DND-41 (cell line): ENCODE measurements at regions not wholly inside any gene's neighbourhood (a gene's known extent, or its start where the extent isn't known, plus 50 kb on each side); places are given as distances from the start of the nearest gene placed in this dataset.

Experiments used
- ATAC-seq: fragments of 200-7000 bp; cut with Tn5 transposase; 3 replicates; pipeline ENCODE4 v1.9.1; 2021; ENCODE audit warnings: low read depth; ENCODE audit not compliant: insufficient read depth
- DNase-seq: peaks from one replicate; pipeline ENCODE4 v3.0.0-alpha.2; 2020
- H2AFZ ChIP-seq: 2 replicates; pipeline ENCODE4 v1.6.0; 2012; ENCODE audit warnings: low read depth, low read length
- H3K27ac ChIP-seq: 2 replicates; pipeline ENCODE4 v1.5.1; 2012; ENCODE audit warnings: low read length, inconsistent platforms
- H3K27me3 ChIP-seq: fragments of 200-600 bp; sonication (generic); 2 replicates; pipeline ENCODE4 v1.6.0; 2012; ENCODE audit warnings: low read length, mild to moderate bottlenecking, inconsistent platforms; ENCODE audit not compliant: insufficient read depth, poor library complexity
- H3K36me3 ChIP-seq: 2 replicates; pipeline ENCODE4 v1.5.1; 2012; ENCODE audit warnings: low read length, inconsistent platforms; ENCODE audit not compliant: insufficient read depth
- H3K4me1 ChIP-seq: 2 replicates; pipeline ENCODE4 v1.5.1; 2012; ENCODE audit warnings: mild to moderate bottlenecking, low read length; ENCODE audit not compliant: insufficient read depth
- H3K4me2 ChIP-seq: 2 replicates; pipeline ENCODE4 v1.6.0; 2012; ENCODE audit warnings: mild to moderate bottlenecking, moderate library complexity, low read length, inconsistent platforms; ENCODE audit not compliant: insufficient read depth
- H3K4me3 ChIP-seq, 2 experiments: fragments of 200-600 bp in 1 of 2; shearing (Covaris generic) in 1 of 2; 2 replicates each; pipeline ENCODE4 v1.5.1; 2012 to 2016; ENCODE audit warnings: inconsistent platforms in 2 of 2, low read length in 2 of 2, mild to moderate bottlenecking in 2 of 2, low read depth in 1 of 2, moderate library complexity in 1 of 2
- H3K79me2 ChIP-seq: 2 replicates; pipeline ENCODE4 v1.6.0; 2012; ENCODE audit warnings: low read length, inconsistent platforms; ENCODE audit not compliant: insufficient read depth
- H3K9ac ChIP-seq: 2 replicates; pipeline ENCODE4 v1.6.0; 2012; ENCODE audit warnings: low read depth, mild to moderate bottlenecking, inconsistent platforms, low read length, moderate library complexity
- H3K9me3 ChIP-seq: 2 replicates; pipeline ENCODE4 v1.5.1; 2012; ENCODE audit warnings: low read length, moderate library complexity, mild to moderate bottlenecking, inconsistent platforms; ENCODE audit not compliant: insufficient read depth, severe bottlenecking
- H4K20me1 ChIP-seq: 2 replicates; pipeline ENCODE4 v1.6.0; 2012; ENCODE audit warnings: low read length; ENCODE audit not compliant: insufficient read depth
- EZH2 ChIP-seq: IDR thresholded peaks from 3 replicates; pipeline ENCODE4 v1.6.1; 2012; ENCODE audit warnings: borderline replicate concordance, low read depth, mild to moderate bottlenecking, moderate library complexity, low read length, inconsistent platforms; ENCODE audit not compliant: severe bottlenecking
- TF ChIP-seq, protein P1 (sequence below): IDR thresholded peaks from 2 replicates; pipeline ENCODE4 v1.5.1; 2012; ENCODE audit warnings: borderline replicate concordance, low read length, moderate library complexity, mild to moderate bottlenecking; ENCODE audit not compliant: poor library complexity, severe bottlenecking; ENCODE audit errors: extremely low read depth

GRCh38 chrY:7725791-7726460 is 814.4 kb upstream of the AMELY start:
- Histone ChIP-seq H3K36me3 (no peaks in the 10 kb centered on the region), H3K27ac (no peak overlapping the region), H3K9me3 (no peaks in the 10 kb centered on the region), H4K20me1 (no peaks in the 10 kb centered on the region), H2AFZ (no peak overlapping the region), H3K27me3 (no peaks in the 10 kb centered on the region), H3K79me2 (no peaks in the 10 kb centered on the region), H3K9ac (no peak overlapping the region), H3K4me1 (peaks cover 25% of the 10 kb centered on the region), H3K4me2 (no peak overlapping the region), H3K4me3 (no peak overlapping the region)
- TF ChIP-seq EZH2: no peak
- TF ChIP-seq, protein P1, sequence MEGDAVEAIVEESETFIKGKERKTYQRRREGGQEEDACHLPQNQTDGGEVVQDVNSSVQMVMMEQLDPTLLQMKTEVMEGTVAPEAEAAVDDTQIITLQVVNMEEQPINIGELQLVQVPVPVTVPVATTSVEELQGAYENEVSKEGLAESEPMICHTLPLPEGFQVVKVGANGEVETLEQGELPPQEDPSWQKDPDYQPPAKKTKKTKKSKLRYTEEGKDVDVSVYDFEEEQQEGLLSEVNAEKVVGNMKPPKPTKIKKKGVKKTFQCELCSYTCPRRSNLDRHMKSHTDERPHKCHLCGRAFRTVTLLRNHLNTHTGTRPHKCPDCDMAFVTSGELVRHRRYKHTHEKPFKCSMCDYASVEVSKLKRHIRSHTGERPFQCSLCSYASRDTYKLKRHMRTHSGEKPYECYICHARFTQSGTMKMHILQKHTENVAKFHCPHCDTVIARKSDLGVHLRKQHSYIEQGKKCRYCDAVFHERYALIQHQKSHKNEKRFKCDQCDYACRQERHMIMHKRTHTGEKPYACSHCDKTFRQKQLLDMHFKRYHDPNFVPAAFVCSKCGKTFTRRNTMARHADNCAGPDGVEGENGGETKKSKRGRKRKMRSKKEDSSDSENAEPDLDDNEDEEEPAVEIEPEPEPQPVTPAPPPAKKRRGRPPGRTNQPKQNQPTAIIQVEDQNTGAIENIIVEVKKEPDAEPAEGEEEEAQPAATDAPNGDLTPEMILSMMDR: no peak
- ATAC-seq: no peak
- no peak for DNase-seq

GRCh38 chrY:7723991-7724632 is 812.6 kb upstream of the AMELY start:
- H4K20me1 ChIP-seq: no peaks in the 10 kb centered on the region
- no peak overlapping the region for H2AFZ ChIP-seq
- H3K27ac ChIP-seq: no peak overlapping the region
- no peaks in the 10 kb centered on the region for H3K36me3 ChIP-seq
- no peak overlapping the region for H3K4me2 ChIP-seq
- no peaks in the 10 kb centered on the region for H3K27me3 ChIP-seq
- no peak overlapping the region for H3K4me3 ChIP-seq
- no peaks in the 10 kb centered on the region for H3K9me3 ChIP-seq
- no peak overlapping the region for H3K9ac ChIP-seq
- peaks cover 7% of the 10 kb centered on the region for H3K4me1 ChIP-seq
- ATAC-seq (no peak), DNase-seq (no peak)
- TF ChIP-seq, protein P1: no peak
- TF ChIP-seq EZH2: no peak
- no peaks in the 10 kb centered on the region for H3K79me2 ChIP-seq

- Histone ChIP-seq H3K27me3 (no peaks in the 10 kb centered on the region), H3K79me2 (no peaks in the 10 kb centered on the region), H3K9ac (no peak overlapping the region), H4K20me1 (no peaks in the 10 kb centered on the region), H3K36me3 (no peaks in the 10 kb centered on the region), H3K9me3 (no peaks in the 10 kb centered on the region), H2AFZ (no peak overlapping the region), H3K4me1 (no peaks in the 10 kb centered on the region), H3K4me3 (no peak overlapping the region), H3K27ac (no peak overlapping the region), H3K4me2 (no peak overlapping the region)
- no peak for DNase-seq
- no peak for TF ChIP-seq EZH2
- TF ChIP-seq, protein P1: no peak
- no peak for ATAC-seq
Observed at GRCh38 chrY:7723127-7723526, 811.6 kb upstream of the AMELY start.

DNA sequence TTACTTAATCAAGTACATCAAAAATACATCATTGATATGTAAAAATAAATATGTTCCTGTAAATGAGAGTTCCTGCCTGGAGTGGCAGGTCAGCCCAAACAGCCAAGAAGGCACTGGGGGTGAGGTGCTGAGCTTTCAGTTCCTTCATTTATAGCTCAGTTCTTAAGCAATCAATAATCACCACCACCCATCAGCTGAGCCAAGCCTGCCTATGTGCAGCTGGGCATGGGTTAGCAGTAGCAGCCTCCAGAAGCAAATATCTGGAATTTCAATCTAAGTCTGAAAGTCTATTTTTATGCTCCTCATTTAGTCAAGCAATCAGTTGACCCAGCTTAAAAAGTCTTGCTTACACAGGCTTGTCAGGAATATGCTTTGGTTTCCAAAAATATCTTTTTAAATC is 811.0 kb upstream of the AMELY start:
- TF ChIP-seq, protein P1: no peak
- no peak for TF ChIP-seq EZH2
- H2AFZ ChIP-seq: no peak overlapping the region
- no peak overlapping the region for H3K27ac ChIP-seq
- DNase-seq (no peak), ATAC-seq (no peak)
- H4K20me1 ChIP-seq: no peaks in the 10 kb centered on the region
- H3K79me2 ChIP-seq: no peaks in the 10 kb centered on the region
- no peaks in the 10 kb centered on the region for H3K27me3 ChIP-seq
- no peak overlapping the region for H3K4me3 ChIP-seq
- no peaks in the 10 kb centered on the region for H3K36me3 ChIP-seq
- H3K4me2 ChIP-seq: no peak overlapping the region
- no peaks in the 10 kb centered on the region for H3K4me1 ChIP-seq
- no peaks in the 10 kb centered on the region for H3K9me3 ChIP-seq
- H3K9ac ChIP-seq: no peak overlapping the region
